WTC11 (cell line): ENCODE measurements at regions not wholly inside any gene's neighbourhood (a gene's known extent, or its start where the extent isn't known, plus 50 kb on each side); places are given as distances from the start of the nearest gene placed in this dataset.

Experiments used
- ATAC-seq: fragments of 200-7000 bp; cut with Tn5 transposase; 2 replicates; pipeline ENCODE4 v1.10.0; 2021; ENCODE audit warnings: mild to moderate bottlenecking, moderate library complexity
- CTCF ChIA-PET: fragments of 300-600 bp; sonication (Branson Sonifier 250); formaldehyde crosslinking; loops from one replicate; lab custom pipeline; 2021; ENCODE audit warnings: antibody characterized with exemption; lab: Charles Lee
- POLR2A ChIA-PET: fragments of 350-600 bp; sonication (Branson Sonifier 250); formaldehyde crosslinking; loops from one replicate; lab custom pipeline; 2021; ENCODE audit warnings: antibody characterized with exemption; lab: Charles Lee
- DNase-seq: peaks from one replicate; pipeline ENCODE4 v3.0.0; 2021; ENCODE audit warnings: low spot score
- H3K27ac Mint-ChIP-seq: 2 replicates; pipeline ENCODE4 v1.8.0; 2021; ENCODE audit warnings: mixed read lengths
- H3K27me3 Mint-ChIP-seq: 2 replicates; pipeline ENCODE4 v1.8.0; 2021; ENCODE audit warnings: low read depth, mild to moderate bottlenecking, moderate library complexity, mixed read lengths
- H3K36me3 Mint-ChIP-seq: 2 replicates; pipeline ENCODE4 v1.8.0; 2021; ENCODE audit warnings: mixed read lengths
- H3K4me1 Mint-ChIP-seq: 2 replicates; pipeline ENCODE4 v1.8.0; 2022; ENCODE audit warnings: mixed read lengths
- H3K4me3 Mint-ChIP-seq: 2 replicates; pipeline ENCODE4 v1.8.0; 2021; ENCODE audit warnings: mild to moderate bottlenecking, moderate library complexity, mixed read lengths
- H3K9me3 Mint-ChIP-seq: 2 replicates; pipeline ENCODE4 v1.8.0; 2021; ENCODE audit warnings: mixed read lengths
- CREM ChIP-seq: sonication (generic); formaldehyde crosslinking; IDR thresholded peaks from 2 replicates; pipeline ENCODE4 v1.8.1; 2022; ENCODE audit warnings: mild to moderate bottlenecking, missing genetic modification reagents, moderate library complexity
- ESRRA ChIP-seq: sonication (generic); formaldehyde crosslinking; IDR thresholded peaks from 2 replicates; pipeline ENCODE4 v1.8.1; 2022; ENCODE audit warnings: mild to moderate bottlenecking, missing genetic modification reagents, borderline replicate concordance
- ETV6 ChIP-seq: sonication (generic); formaldehyde crosslinking; IDR thresholded peaks from 2 replicates; pipeline ENCODE4 v1.8.1; 2022; ENCODE audit warnings: mild to moderate bottlenecking, missing genetic modification reagents
- GRHL2 ChIP-seq: fragments of 250-450 bp; sonication (Bioruptor Pico); IDR thresholded peaks from 2 replicates; pipeline ENCODE4 v1.8.0; 2022; ENCODE audit warnings: mild to moderate bottlenecking, moderate library complexity; ENCODE audit not compliant: insufficient replicate concordance, severe bottlenecking
- HMGA2 ChIP-seq: fragments of 250-450 bp; sonication (Bioruptor Pico); IDR thresholded peaks from 2 replicates; pipeline ENCODE4 v1.4.0; 2021; ENCODE audit warnings: mild to moderate bottlenecking, moderate library complexity
- JUN ChIP-seq: sonication (generic); formaldehyde crosslinking; IDR thresholded peaks from 2 replicates; pipeline ENCODE4 v1.8.0; 2023; ENCODE audit warnings: mild to moderate bottlenecking, missing genetic modification reagents
- MXD4 ChIP-seq: fragments of 250-450 bp; sonication (Bioruptor Pico); IDR thresholded peaks from 2 replicates; pipeline ENCODE4 v1.8.0; 2021; ENCODE audit warnings: mild to moderate bottlenecking, moderate library complexity, borderline replicate concordance
- NFATC4 ChIP-seq: fragments of 250-450 bp; sonication (Bioruptor Pico); IDR thresholded peaks from 2 replicates; pipeline ENCODE4 v1.9.0; 2021; ENCODE audit warnings: mild to moderate bottlenecking
- NFE2L1 ChIP-seq: sonication (generic); formaldehyde crosslinking; IDR thresholded peaks from 2 replicates; pipeline ENCODE4 v1.8.1; 2023; ENCODE audit warnings: missing genetic modification reagents
- RELA ChIP-seq: sonication (generic); formaldehyde crosslinking; IDR thresholded peaks from 2 replicates; pipeline ENCODE4 v1.8.1; 2022; ENCODE audit warnings: missing genetic modification reagents, mild to moderate bottlenecking, borderline replicate concordance
- RORB ChIP-seq: fragments of 250-450 bp; sonication (Bioruptor Pico); IDR thresholded peaks from 2 replicates; pipeline ENCODE4 v1.9.0; 2021; ENCODE audit warnings: mild to moderate bottlenecking
- ZNF263 ChIP-seq: sonication (generic); formaldehyde crosslinking; IDR thresholded peaks from 2 replicates; pipeline ENCODE4 v1.8.1; 2022; ENCODE audit warnings: low read depth, mild to moderate bottlenecking, moderate library complexity, missing genetic modification reagents
- ZNF416 ChIP-seq: fragments of 250-450 bp; sonication (Bioruptor Pico); IDR thresholded peaks from 2 replicates; pipeline ENCODE4 v1.9.0; 2021; ENCODE audit warnings: mild to moderate bottlenecking, inconsistent platforms
- ZNF423 ChIP-seq: fragments of 250-450 bp; sonication (Bioruptor Pico); IDR thresholded peaks from 2 replicates; pipeline ENCODE4 v2.1.2; 2022; ENCODE audit warnings: mild to moderate bottlenecking, moderate library complexity
- TF ChIP-seq, protein P1 (sequence below): sonication (generic); formaldehyde crosslinking; IDR thresholded peaks from 2 replicates; pipeline ENCODE4 v1.8.1; 2023; ENCODE audit warnings: mild to moderate bottlenecking, missing genetic modification reagents
- TF ChIP-seq, protein P2 (sequence below): sonication (generic); formaldehyde crosslinking; conservative IDR thresholded peaks from 2 replicates; pipeline ENCODE4 v1.8.1; 2023; ENCODE audit warnings: mild to moderate bottlenecking, low read depth, missing genetic modification reagents, moderate library complexity
- TF ChIP-seq, protein P3 (sequence below): sonication (generic); formaldehyde crosslinking; IDR thresholded peaks from 2 replicates; pipeline ENCODE4 v1.8.1; 2022; ENCODE audit warnings: low read depth, mild to moderate bottlenecking, moderate library complexity, missing genetic modification reagents, borderline replicate concordance
- TF ChIP-seq, protein P4 (sequence below): sonication (generic); formaldehyde crosslinking; conservative IDR thresholded peaks from 2 replicates; pipeline ENCODE4 v1.8.1; 2022; ENCODE audit warnings: mild to moderate bottlenecking, missing genetic modification reagents
- TF ChIP-seq, protein P5 (sequence below): sonication (generic); formaldehyde crosslinking; IDR thresholded peaks from 2 replicates; pipeline ENCODE4 v1.8.1; 2023; ENCODE audit warnings: mild to moderate bottlenecking, missing genetic modification reagents, moderate library complexity
- TF ChIP-seq, protein P6 (sequence below): fragments of 250-450 bp; sonication (Bioruptor Pico); IDR thresholded peaks from 2 replicates; pipeline ENCODE4 v2.1.2; 2022; ENCODE audit warnings: mild to moderate bottlenecking, moderate library complexity
- TF ChIP-seq, protein P7 (sequence below): sonication (generic); formaldehyde crosslinking; IDR thresholded peaks from 2 replicates; pipeline ENCODE4 v1.8.0; 2022; ENCODE audit warnings: mild to moderate bottlenecking, missing genetic modification reagents

DNA sequence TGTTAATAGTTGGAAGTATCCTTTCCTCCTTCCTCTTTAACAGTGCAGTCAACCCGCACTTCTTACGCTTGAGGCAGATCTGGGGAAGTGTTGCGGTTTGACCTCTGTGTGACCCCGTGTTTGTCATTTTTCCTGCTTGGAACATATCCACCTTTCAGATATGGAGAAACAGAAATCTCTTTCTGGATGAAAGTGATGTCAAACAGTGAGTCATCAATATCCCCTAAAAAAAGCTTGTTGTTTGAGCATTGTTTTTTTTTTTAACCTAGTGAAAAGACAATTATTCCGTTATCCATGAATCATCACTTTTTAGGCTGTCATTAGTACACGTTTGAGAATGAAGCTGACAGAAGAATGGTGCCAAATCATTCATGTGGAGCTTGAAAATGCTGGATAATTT, 293.7 kb downstream of the ARPP21 start:
- POLR2A ChIA-PET = no interaction called here
- Mint-ChIP-seq H3K9me3 (no peaks in the 10 kb centered on the region), H3K27ac (no peak overlapping the region), H3K4me1 (no peaks in the 10 kb centered on the region), H3K27me3 (no peaks in the 10 kb centered on the region), H3K36me3 (no peaks in the 10 kb centered on the region), H3K4me3 (no peak overlapping the region)
- ATAC-seq = no peak
- no peak for DNase-seq
- no peak for TF ChIP-seq ZNF423
- TF ChIP-seq, protein P1, sequence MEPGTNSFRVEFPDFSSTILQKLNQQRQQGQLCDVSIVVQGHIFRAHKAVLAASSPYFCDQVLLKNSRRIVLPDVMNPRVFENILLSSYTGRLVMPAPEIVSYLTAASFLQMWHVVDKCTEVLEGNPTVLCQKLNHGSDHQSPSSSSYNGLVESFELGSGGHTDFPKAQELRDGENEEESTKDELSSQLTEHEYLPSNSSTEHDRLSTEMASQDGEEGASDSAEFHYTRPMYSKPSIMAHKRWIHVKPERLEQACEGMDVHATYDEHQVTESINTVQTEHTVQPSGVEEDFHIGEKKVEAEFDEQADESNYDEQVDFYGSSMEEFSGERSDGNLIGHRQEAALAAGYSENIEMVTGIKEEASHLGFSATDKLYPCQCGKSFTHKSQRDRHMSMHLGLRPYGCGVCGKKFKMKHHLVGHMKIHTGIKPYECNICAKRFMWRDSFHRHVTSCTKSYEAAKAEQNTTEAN = no peak
- CTCF ChIA-PET = interaction anchor here (1.5 kb wide), 1 partner anchor 13 kb away, joined by 4 read pairs; no protein-coding TSS in a partner anchor

DNA sequence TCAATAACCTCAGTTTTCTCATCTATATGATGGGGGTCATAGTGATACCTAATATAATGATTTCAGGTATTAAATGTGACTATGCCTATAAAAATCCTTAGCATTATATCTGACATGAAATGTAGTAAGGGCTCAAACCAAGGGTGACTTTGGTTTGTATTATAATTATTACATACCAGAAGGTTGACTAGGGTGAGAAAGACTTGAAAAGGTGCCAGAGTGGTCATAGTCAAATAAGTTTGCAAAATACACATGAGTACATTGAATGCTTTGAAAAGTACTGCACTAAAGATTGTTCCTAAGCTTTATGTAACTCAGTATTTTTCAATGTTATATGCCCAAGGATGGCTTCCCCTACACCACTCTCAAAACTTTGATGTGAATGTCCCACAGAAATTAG, 297.2 kb downstream of the ARPP21 start:
- POLR2A ChIA-PET = no interaction called here
- H3K4me3 Mint-ChIP-seq = no peak overlapping the region
- CTCF ChIA-PET = no interaction called here
- no peak overlapping the region for H3K27ac Mint-ChIP-seq
- TF ChIP-seq, protein P2, sequence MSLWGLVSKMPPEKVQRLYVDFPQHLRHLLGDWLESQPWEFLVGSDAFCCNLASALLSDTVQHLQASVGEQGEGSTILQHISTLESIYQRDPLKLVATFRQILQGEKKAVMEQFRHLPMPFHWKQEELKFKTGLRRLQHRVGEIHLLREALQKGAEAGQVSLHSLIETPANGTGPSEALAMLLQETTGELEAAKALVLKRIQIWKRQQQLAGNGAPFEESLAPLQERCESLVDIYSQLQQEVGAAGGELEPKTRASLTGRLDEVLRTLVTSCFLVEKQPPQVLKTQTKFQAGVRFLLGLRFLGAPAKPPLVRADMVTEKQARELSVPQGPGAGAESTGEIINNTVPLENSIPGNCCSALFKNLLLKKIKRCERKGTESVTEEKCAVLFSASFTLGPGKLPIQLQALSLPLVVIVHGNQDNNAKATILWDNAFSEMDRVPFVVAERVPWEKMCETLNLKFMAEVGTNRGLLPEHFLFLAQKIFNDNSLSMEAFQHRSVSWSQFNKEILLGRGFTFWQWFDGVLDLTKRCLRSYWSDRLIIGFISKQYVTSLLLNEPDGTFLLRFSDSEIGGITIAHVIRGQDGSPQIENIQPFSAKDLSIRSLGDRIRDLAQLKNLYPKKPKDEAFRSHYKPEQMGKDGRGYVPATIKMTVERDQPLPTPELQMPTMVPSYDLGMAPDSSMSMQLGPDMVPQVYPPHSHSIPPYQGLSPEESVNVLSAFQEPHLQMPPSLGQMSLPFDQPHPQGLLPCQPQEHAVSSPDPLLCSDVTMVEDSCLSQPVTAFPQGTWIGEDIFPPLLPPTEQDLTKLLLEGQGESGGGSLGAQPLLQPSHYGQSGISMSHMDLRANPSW (CRISPR knock-in tag) = no peak
- no peaks in the 10 kb centered on the region for H3K27me3 Mint-ChIP-seq
- H3K4me1 Mint-ChIP-seq = no peaks in the 10 kb centered on the region
- H3K9me3 Mint-ChIP-seq = no peaks in the 10 kb centered on the region
- ATAC-seq (no peak), DNase-seq (no peak)
- no peaks in the 10 kb centered on the region for H3K36me3 Mint-ChIP-seq

DNA sequence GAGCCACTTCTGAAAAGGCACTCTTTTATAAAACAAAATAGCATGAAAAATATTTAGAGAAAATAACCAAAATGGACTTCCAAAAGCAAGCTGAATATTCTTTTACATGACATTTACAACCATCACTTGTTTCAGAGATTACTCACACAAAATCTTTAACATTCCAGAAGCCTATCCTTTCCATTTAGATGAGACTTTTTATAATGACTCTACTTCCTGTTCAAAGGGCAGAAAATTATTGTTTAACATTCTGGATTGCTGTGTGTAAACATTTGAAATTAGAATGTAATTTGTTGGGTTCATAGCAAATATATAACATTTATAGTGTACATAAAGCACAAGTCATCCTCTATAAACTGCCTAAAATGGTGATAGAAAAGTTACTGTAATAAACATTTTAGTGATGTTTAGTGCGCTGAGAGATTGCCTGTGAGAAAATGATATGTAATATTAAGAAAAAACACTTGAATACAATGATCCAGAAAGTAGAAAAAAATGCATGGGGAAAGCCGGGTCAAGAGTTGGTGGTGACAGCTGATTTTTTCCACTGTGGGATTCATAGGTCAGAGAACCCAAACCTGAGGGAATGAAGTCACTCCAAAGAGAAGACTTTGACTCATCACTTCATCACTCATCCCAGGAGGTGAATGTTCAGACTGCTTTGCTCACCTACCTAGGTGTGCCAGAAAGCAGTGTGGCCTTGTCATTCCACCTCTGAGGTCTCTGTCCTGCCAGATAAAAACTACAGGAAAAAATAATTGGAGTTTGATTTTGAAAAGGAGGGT, 305.8 kb downstream of the ARPP21 start:
- no peak overlapping the region for H3K4me3 Mint-ChIP-seq
- ChIA-PET CTCF (interaction anchor here (0.7 to 1.2 kb wide), 3 partner anchors 21 to 37 kb away, joined by 3 to 4 read pairs (median 3); no protein-coding TSS in a partner anchor), POLR2A (no interaction called here)
- TF ChIP-seq, protein P3, sequence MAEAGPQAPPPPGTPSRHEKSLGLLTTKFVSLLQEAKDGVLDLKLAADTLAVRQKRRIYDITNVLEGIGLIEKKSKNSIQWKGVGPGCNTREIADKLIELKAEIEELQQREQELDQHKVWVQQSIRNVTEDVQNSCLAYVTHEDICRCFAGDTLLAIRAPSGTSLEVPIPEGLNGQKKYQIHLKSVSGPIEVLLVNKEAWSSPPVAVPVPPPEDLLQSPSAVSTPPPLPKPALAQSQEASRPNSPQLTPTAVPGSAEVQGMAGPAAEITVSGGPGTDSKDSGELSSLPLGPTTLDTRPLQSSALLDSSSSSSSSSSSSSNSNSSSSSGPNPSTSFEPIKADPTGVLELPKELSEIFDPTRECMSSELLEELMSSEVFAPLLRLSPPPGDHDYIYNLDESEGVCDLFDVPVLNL (CRISPR knock-in tag) = no peak
- TF ChIP-seq RELA (CRISPR knock-in tag) = no peak
- TF ChIP-seq GRHL2 (CRISPR knock-in tag) = no peak
- TF ChIP-seq JUN = no peak
- TF ChIP-seq, protein P4, sequence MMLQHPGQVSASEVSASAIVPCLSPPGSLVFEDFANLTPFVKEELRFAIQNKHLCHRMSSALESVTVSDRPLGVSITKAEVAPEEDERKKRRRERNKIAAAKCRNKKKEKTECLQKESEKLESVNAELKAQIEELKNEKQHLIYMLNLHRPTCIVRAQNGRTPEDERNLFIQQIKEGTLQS (CRISPR knock-in tag) = no peak
- TF ChIP-seq RORB (CRISPR knock-in tag) = no peak
- TF ChIP-seq, protein P5, sequence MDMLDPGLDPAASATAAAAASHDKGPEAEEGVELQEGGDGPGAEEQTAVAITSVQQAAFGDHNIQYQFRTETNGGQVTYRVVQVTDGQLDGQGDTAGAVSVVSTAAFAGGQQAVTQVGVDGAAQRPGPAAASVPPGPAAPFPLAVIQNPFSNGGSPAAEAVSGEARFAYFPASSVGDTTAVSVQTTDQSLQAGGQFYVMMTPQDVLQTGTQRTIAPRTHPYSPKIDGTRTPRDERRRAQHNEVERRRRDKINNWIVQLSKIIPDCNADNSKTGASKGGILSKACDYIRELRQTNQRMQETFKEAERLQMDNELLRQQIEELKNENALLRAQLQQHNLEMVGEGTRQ (CRISPR knock-in tag) = no peak
- no peak for TF ChIP-seq HMGA2 (CRISPR knock-in tag)
- no peak for TF ChIP-seq ZNF263
- TF ChIP-seq ZNF416 (CRISPR knock-in tag) = no peak
- TF ChIP-seq ETV6 (CRISPR knock-in tag) = no peak
- no peak for TF ChIP-seq CREM (CRISPR knock-in tag)
- TF ChIP-seq, protein P6, sequence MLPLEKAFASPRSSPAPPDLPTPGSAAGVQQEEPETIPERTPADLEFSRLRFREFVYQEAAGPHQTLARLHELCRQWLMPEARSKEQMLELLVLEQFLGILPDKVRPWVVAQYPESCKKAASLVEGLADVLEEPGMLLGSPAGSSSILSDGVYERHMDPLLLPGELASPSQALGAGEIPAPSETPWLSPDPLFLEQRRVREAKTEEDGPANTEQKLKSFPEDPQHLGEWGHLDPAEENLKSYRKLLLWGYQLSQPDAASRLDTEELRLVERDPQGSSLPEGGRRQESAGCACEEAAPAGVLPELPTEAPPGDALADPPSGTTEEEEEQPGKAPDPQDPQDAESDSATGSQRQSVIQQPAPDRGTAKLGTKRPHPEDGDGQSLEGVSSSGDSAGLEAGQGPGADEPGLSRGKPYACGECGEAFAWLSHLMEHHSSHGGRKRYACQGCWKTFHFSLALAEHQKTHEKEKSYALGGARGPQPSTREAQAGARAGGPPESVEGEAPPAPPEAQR = no peak
- no peak for TF ChIP-seq ESRRA (CRISPR knock-in tag)
- no peak for TF ChIP-seq MXD4
- no peak for TF ChIP-seq NFATC4 (CRISPR knock-in tag)
- TF ChIP-seq, protein P7, sequence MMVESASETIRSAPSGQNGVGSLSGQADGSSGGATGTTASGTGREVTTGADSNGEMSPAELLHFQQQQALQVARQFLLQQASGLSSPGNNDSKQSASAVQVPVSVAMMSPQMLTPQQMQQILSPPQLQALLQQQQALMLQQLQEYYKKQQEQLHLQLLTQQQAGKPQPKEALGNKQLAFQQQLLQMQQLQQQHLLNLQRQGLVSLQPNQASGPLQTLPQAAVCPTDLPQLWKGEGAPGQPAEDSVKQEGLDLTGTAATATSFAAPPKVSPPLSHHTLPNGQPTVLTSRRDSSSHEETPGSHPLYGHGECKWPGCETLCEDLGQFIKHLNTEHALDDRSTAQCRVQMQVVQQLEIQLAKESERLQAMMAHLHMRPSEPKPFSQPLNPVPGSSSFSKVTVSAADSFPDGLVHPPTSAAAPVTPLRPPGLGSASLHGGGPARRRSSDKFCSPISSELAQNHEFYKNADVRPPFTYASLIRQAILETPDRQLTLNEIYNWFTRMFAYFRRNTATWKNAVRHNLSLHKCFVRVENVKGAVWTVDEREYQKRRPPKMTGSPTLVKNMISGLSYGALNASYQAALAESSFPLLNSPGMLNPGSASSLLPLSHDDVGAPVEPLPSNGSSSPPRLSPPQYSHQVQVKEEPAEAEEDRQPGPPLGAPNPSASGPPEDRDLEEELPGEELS (CRISPR knock-in tag) = no peak
- TF ChIP-seq NFE2L1 (CRISPR knock-in tag) = no peak
- H3K27ac Mint-ChIP-seq = no peak overlapping the region
- ATAC-seq (no peak), DNase-seq (no peak)
- H3K36me3 Mint-ChIP-seq = no peaks in the 10 kb centered on the region
- no peaks in the 10 kb centered on the region for H3K4me1 Mint-ChIP-seq
- no peaks in the 10 kb centered on the region for H3K9me3 Mint-ChIP-seq
- H3K27me3 Mint-ChIP-seq = no peaks in the 10 kb centered on the region
